ENCODE measurements at regions not wholly inside any gene's neighbourhood (a gene's known extent, or its start where the extent isn't known, plus 50 kb on each side); places are given as distances from the start of the nearest gene placed in this dataset.

DNA sequence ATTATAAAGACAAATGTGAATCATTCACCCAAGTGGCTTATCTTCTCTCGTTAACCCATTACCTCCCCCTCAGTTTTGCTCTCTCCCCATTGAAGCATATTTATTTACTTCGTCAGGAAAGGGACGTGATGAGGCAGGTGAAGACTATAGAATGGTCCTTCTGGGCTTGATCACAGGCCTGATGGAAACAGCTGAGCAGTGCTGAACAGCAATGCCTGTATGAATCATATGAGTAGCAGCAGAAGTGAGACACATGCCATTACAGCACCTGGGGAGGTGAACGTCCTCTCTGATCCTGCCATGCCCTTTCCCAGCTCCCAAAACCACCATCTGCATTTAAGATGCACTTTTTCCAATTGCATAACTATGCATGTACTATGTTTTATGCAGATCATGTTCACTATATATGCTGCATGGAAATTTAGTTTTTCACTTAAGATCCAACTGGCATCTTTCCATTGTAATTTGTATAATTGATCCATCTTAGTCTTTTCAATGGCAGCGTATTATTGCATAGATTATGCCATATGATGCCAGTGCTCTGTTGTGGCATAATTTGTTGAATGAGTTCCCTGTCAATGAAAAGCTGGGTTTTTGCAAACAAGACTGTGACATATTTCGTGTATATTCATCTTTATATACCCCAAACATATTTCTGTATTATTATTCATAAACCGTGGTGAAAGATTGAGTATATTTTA lies 105.3 kb downstream of the CXCL12 start:
- no peak for TF ChIP-seq CTCF (conservative IDR thresholded peaks at IDR 0.05)
- no peak for TF ChIP-seq EZH2 (IDR thresholded peaks at IDR 0.05; ENCODE audit: low read depth)

All from PC-9 (cell line).